Prostate gland (tissue), 2 donors: ENCODE measurements at regions not wholly inside any gene's neighbourhood (a gene's known extent, or its start where the extent isn't known, plus 50 kb on each side); places are given as distances from the start of the nearest gene placed in this dataset.
"Not testable (repeated sequence)": the region's sequence is repeated elsewhere in the genome, so short reads cannot be mapped to it uniquely, and the experiment has no call there.

Source experiments
- DNase-seq: peaks from one replicate; pipeline ENCODE4 v3.0.0-alpha.2; 2019; ENCODE audit warnings: low spot score
- H3K27ac ChIP-seq, 2 donors: fragments of 200-600 bp; sonication (generic); 2 replicates each; pipeline ENCODE4 v1.5.1; 2017 to 2019
- H3K27me3 ChIP-seq: fragments of 200-600 bp; sonication (generic); replicated peaks from 2 replicates; pipeline ENCODE4 v1.5.1; 2019; ENCODE audit not compliant: insufficient read depth
- H3K36me3 ChIP-seq, 2 donors: fragments of 200-600 bp; sonication (generic); 1 replicate in 1 of 2; 2 replicates in 1 of 2; pipeline versions ENCODE4 v1.5.1 to v1.8.1; 2017 to 2019
- H3K4me1 ChIP-seq: fragments of 200-600 bp; sonication (generic); replicated peaks from 2 replicates; pipeline ENCODE4 v1.5.1; 2019
- H3K4me3 ChIP-seq, 2 donors: fragments of 200-600 bp; sonication (generic); 2 replicates each; pipeline ENCODE4 v1.5.1; 2017 to 2019
- H3K9me3 ChIP-seq: fragments of 200-600 bp; sonication (generic); 2 replicates; pipeline ENCODE4 v1.5.1; 2017
- POLR2A ChIP-seq: fragments of 450-650 bp; IDR thresholded peaks from one replicate; pipeline ENCODE4 v1.6.1; 2016; ENCODE audit warnings: antibody characterized with exemption, mild to moderate bottlenecking
- POLR2AphosphoS5 ChIP-seq: sonication (generic); formaldehyde crosslinking; IDR thresholded peaks from one replicate; pipeline ENCODE4 v1.6.1; 2017; ENCODE audit warnings: antibody characterized with exemption
- WGBS: methylation state at CpG from one replicate; pipeline ENCODE4 v1.1.5; 2018; 5-methylcytosine and 5-hydroxymethylcytosine counted together
- intact Hi-C: fragments of 100-400 bp; cut with DNase I; formaldehyde crosslinking; loops from one replicate; pipeline ENCODE4 v1.14.2; 2022
- TF ChIP-seq, protein P1 (sequence below), 4 experiments: fragments of 200-600 bp in 2 of 4; fragments of 450-650 bp in 2 of 4; sonication (generic) in 2 of 4; IDR thresholded peaks; 1 replicate in 3 of 4; 2 replicates in 1 of 4; pipeline ENCODE4 v1.5.1; 2016 to 2019; ENCODE audit warnings: antibody characterized with exemption in 4 of 4, mild to moderate bottlenecking in 2 of 4, moderate library complexity in 2 of 4

DNA sequence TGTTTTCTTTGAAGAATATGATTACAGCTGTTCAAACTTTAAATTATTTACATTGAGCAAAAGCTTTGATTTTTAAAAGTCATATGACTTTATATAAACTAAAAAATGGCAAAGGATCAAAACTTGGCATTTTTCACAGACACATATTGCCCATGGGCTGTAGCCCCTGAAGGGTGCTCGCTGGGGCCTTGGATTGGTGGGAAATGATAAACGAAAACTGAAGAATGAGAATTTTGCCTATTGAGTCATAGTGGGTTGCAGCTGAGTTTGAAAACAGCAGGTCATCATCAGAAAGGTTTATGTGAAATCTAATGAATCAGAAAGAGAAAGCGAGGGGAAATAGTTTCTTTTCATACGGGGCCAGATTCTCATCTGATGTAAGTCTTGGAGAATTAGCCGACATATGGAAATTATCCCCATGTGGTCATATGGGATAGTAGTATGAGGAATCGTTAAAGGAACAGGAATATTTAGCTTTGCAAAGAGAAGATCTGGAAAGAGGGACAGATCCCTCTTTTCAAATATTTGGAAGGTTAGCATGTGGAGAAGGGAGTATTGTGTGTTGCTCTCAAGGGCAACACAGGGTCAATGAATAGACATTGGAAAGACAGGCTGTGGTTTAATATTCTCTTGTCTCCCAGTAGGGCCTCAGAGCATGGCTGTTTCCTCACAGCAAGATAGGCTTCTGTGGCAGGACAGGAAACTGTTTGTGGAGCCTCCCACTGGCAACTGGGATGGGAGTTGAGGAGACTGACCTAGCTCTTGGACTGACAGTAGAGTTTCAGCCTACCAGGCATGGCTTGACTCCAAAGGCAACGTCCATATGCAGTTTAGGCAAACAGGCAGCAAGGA, 119.0 kb downstream of the FZD1 start:
- H3K27me3 ChIP-seq: no peaks in the 10 kb centered on the region
- 45% methylated on average over 7 of the region's 7 CpGs for WGBS
- H3K4me3 ChIP-seq: no peak overlapping the region
- no peaks in the 10 kb centered on the region for H3K36me3 ChIP-seq
- no peaks in the 10 kb centered on the region for H3K9me3 ChIP-seq
- no peaks in the 10 kb centered on the region for H3K4me1 ChIP-seq
- no peak overlapping the region for H3K27ac ChIP-seq
- no peak for DNase-seq
- intact Hi-C loops: no loop called here
- TF ChIP-seq, protein P1, sequence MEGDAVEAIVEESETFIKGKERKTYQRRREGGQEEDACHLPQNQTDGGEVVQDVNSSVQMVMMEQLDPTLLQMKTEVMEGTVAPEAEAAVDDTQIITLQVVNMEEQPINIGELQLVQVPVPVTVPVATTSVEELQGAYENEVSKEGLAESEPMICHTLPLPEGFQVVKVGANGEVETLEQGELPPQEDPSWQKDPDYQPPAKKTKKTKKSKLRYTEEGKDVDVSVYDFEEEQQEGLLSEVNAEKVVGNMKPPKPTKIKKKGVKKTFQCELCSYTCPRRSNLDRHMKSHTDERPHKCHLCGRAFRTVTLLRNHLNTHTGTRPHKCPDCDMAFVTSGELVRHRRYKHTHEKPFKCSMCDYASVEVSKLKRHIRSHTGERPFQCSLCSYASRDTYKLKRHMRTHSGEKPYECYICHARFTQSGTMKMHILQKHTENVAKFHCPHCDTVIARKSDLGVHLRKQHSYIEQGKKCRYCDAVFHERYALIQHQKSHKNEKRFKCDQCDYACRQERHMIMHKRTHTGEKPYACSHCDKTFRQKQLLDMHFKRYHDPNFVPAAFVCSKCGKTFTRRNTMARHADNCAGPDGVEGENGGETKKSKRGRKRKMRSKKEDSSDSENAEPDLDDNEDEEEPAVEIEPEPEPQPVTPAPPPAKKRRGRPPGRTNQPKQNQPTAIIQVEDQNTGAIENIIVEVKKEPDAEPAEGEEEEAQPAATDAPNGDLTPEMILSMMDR (IDR thresholded peaks at IDR 0.05): no peak
- TF ChIP-seq POLR2AphosphoS5 (no peak), POLR2A (no peak)

DNA sequence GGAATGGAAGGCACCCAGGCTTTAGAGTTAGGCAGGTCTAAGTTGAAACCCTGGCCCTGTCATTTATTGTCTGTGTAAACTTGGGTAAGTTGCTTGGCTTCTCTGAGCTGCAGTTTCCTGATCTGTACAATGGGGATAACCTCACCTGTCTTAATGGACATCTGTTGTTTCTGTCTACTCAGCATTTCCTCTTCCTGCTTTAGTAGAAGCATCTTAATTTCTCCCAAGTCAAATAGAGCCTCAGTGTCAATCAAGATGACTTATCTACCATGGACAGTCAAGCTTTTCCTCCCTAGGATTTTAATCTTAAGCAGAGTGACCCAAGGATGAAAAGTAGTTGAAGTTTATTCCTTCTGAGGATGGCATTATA, 119.7 kb downstream of the FZD1 start:
- Histone ChIP-seq H3K27ac (no peak overlapping the region), H3K4me3 (no peak overlapping the region), H3K4me1 (no peaks in the 10 kb centered on the region), H3K9me3 (no peaks in the 10 kb centered on the region), H3K27me3 (no peaks in the 10 kb centered on the region), H3K36me3 (no peaks in the 10 kb centered on the region)
- intact Hi-C loops: no loop called here
- DNase-seq: no peak
- no peak for TF ChIP-seq POLR2AphosphoS5

- WGBS: 98% methylated on average over 7 of the region's 7 CpGs
- intact Hi-C loops, DNase-seq, H3K27me3 ChIP-seq, H3K36me3 ChIP-seq, H3K4me3 ChIP-seq, H3K4me1 ChIP-seq, H3K9me3 ChIP-seq, H3K27ac ChIP-seq: not testable (repeated sequence)
Measured at GRCh38 chr7:91394757-91395156, 130.5 kb downstream of the FZD1 start.

- H3K9me3 ChIP-seq, H3K27ac ChIP-seq, H3K4me1 ChIP-seq, H3K4me3 ChIP-seq, H3K27me3 ChIP-seq, intact Hi-C loops, H3K36me3 ChIP-seq, DNase-seq: not testable (repeated sequence)
- 93% methylated on average over 10 of the region's 10 CpGs for WGBS
Measured at GRCh38 chr7:91395313-91395712, 131.1 kb downstream of the FZD1 start.

- WGBS: 61% methylated on average over 2 of the region's 2 CpGs
- H3K4me1 ChIP-seq: no peaks in the 10 kb centered on the region
- H3K27me3 ChIP-seq: no peaks in the 10 kb centered on the region
- H3K36me3 ChIP-seq: no peaks in the 10 kb centered on the region
- no peak for DNase-seq
- H3K27ac ChIP-seq: no peak overlapping the region
- no peaks in the 10 kb centered on the region for H3K9me3 ChIP-seq
- TF ChIP-seq POLR2A: no peak
- no peak overlapping the region for H3K4me3 ChIP-seq
- intact Hi-C loops: no loop called here
Measured at GRCh38 chr7:91397096-91397495, 132.9 kb downstream of the FZD1 start.

DNA sequence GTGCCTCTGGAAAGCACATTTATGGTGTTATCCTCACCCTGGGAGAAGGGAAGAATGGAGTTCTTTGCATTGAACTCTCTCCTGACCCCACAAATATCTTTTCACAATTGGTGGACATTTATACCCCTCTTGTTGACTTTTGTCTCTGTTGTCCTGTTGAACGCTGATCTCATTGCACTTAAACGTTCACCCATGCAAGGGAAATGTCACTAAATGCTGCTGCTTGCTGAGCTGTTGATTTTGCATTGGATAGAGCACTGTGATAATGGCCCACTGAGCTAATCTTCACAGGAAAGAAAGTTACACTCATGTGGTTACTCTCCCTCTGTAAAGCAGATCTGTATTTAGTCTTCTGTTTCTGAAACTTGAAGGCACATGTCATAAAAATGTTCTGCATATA, 133.4 kb downstream of the FZD1 start:
- Histone ChIP-seq H3K36me3 (no peaks in the 10 kb centered on the region), H3K4me3 (no peak overlapping the region), H3K4me1 (no peaks in the 10 kb centered on the region), H3K27me3 (no peaks in the 10 kb centered on the region), H3K27ac (no peak overlapping the region), H3K9me3 (no peaks in the 10 kb centered on the region)
- intact Hi-C loops: no loop called here
- TF ChIP-seq POLR2AphosphoS5 (no peak), POLR2A (no peak)
- TF ChIP-seq, protein P1 (IDR thresholded peaks at IDR 0.05): no peak
- WGBS: 67% methylated on average over 2 of the region's 2 CpGs
- no peak for DNase-seq

- no peak overlapping the region for H3K4me3 ChIP-seq
- no peaks in the 10 kb centered on the region for H3K36me3 ChIP-seq
- intact Hi-C loops: no loop called here
- no peaks in the 10 kb centered on the region for H3K9me3 ChIP-seq
- 55% methylated on average over 2 of the region's 2 CpGs for WGBS
- H3K27me3 ChIP-seq: no peaks in the 10 kb centered on the region
- H3K4me1 ChIP-seq: no peaks in the 10 kb centered on the region
- TF ChIP-seq, protein P1 (IDR thresholded peaks at IDR 0.05): no peak
- no peak for TF ChIP-seq POLR2AphosphoS5
- TF ChIP-seq POLR2A: no peak
- DNase-seq: no peak
- H3K27ac ChIP-seq: no peak overlapping the region
Measured at GRCh38 chr7:91398341-91398740, 134.1 kb downstream of the FZD1 start.
